Inferior parietal cortex (tissue), 1 donor: ENCODE measurements at regions not wholly inside any gene's neighbourhood (a gene's known extent, or its start where the extent isn't known, plus 50 kb on each side); places are given as distances from the start of the nearest gene placed in this dataset.
"Not testable (repeated sequence)": the region's sequence is repeated elsewhere in the genome, so short reads cannot be mapped to it uniquely, and the experiment has no call there.

Experiments
- DNase-seq: peaks from one replicate; pipeline ENCODE4 v3.0.0-alpha.2; 2016; ENCODE audit errors: extremely low spot score

DNA sequence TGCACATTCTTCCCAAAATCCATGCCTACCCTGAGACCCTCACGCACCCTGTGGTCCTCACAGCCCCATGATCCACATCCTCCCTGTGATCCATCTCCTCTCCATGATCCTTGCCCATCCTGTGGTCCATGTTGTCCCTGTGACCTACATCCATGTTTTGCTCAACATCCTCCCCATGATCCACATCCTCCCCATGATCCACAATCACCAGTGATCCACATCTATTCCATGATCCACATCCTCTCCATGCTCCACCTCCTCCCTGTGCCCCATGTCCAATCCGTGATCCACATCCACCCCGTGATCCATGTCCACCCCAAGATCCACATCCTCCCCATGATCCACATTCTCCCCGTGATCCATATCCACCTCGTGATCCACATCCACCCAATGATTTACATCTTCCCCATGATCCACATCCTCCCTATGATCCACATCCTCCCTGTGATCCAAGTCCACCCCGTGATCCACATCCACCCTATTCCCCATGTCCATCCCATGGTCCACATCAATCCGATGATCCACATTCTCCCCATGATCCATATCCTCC is 281.2 kb downstream of the MYCN start:
- DNase-seq, result no peak

GRCh38 chr2:16219292-16219975 is 279.1 kb downstream of the MYCN start:
- no peak for DNase-seq

DNA sequence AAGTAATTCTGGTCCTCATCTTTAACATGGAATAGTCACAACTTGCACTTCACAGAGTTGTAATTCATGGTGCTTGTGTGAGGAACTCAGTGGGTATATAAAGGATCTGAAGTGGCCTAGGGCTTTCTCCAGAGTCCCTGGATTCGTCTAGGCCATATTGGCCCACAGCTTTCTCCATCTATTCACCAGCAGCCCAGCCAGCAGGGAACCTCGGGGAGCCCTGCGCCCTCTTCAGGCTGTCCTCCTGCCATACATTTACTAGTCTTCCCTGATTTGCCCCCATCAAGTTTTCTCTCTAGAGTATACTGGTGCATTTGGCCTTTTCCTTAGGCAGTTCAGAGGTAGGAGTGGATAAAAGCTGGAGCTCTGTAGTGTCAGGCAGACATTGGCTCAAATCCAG is 278.3 kb downstream of the MYCN start:
- peak; percentile 9 for DNase-seq

- DNase-seq, result no peak
Observed at GRCh38 chr2:16218161-16218560, 277.8 kb downstream of the MYCN start.

GRCh38 chr2:16217741-16218140 is 277.4 kb downstream of the MYCN start:
- not testable (repeated sequence) for DNase-seq

DNA sequence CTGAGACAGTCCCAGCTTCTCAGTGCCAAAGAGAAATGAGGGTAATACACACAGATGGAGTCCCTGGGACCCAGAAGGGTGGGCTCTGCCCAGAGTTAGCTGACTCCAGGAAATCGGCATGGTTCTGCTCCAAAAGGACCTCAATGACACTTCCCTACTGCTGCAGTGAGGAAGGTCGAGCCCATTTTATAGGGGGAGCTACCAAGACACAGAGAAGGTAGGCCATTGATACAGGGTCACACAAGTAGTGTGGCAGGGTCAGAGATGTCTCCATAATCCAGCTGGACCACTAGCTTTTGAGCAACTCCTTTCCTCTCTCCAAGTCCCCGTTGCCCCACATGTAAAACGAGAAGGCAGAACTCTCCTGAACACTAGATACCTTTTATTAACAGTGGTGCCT is 276.9 kb downstream of the MYCN start:
- DNase-seq, result no peak

DNA sequence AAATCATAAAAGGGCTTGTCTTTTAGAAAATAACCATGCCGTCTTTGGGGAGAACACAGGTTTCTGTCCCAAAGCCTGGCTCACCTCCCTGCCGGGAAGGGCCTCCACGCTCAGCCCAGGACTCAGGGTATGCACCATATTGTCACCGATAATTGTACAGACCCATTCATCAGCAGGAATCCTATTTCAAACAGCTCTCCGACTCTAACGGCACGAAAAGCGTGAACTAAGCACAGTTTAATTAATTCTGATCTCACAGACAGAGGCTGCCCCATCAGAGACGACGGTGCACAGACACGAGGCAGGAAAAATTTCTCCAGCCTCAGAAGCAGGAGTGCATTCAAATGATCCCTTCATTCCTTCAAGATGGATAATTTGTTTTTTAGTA is 276.2 kb downstream of the MYCN start:
- DNase-seq, result no peak

DNA sequence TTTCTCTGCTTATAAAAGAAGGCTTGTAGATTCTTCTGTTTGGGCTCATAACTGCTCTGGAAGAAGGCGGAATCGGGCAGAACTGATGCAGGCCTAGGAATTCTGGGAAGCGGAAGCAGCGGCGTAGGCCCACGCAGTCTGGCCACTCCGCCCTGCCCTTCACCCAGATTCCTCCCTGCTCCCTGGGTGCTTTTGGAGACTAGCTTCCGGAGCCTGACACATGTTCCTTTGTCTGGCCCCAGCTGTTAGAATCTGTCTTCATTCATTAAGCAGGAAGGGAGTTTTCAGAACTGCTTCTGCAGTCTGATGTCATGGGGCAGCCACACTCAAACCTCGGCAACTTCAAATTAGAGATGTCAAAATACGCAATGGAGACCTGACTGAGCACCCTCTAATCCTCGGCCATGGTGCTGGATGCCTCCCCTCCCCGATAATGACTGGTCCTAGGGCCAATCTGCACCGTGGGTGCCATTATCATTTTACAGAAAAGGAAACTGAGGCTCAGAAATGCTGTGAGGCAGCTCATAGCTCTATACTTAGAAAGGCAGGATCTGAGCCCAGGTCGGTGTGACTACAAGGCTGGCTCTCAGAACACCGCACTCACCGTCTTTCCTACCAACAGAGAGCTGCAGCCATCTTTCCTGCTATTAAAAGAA is 275.7 kb downstream of the MYCN start:
- no peak for DNase-seq

DNA sequence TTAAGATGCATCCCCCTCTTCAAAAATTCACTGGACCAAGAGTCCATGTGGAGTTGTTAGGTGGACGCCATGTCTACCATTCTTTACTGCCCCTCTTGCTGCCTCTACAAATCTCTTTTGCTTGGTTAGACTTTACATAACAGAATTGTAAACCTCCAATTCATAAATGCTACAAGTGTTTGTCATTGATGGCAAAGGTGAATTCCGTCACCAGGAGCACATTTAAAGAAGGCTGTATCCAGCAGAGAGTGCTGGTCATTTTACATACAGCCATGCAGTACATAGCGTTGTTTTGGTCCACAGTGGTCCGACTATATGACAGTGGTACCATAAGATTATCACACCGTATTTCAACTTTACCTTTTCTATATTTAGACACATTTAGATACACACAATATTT is 274.5 kb downstream of the MYCN start:
- DNase-seq, result no peak

DNA sequence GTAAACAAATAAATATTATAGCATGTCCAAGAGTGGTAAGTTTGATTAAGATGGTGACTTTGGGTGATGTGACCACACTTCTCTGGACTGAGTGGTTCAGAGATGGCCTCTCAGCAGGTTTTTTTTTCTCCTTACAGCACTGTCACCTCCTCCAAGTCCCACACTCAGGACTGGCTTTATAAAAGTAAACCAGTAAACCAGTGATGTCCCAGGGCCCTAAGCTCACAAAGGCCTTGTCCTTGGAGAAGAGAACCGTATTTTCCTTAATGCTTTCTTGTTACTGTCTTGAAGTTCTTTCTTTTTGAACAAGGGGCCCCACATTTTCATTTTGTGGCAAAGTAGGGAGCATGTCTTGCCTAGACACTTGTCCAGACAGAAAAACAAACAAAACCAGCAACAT is 274.0 kb downstream of the MYCN start:
- DNase-seq, result no peak

- DNase-seq, result no peak
Observed at GRCh38 chr2:16212321-16212720, 272.0 kb downstream of the MYCN start.

DNA sequence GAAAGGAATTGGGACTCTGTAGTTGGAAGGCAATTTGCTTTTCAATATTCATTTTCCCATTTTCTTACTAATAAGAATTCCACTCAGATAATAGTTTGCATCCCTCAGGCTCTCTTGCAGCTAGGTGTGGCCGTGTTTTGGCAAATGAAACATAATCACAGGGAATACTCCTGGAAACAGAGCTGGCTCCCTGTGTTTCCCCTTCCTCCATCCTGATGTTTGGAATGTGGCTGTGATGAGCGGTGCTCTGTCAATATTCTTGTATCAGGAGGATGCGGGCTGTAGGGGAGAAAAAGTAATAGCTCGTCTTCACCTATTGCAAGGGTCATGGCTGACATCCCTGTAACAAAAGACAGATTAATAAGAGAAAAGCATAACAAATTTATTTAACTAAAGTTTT is 271.0 kb downstream of the MYCN start:
- no peak for DNase-seq

DNA sequence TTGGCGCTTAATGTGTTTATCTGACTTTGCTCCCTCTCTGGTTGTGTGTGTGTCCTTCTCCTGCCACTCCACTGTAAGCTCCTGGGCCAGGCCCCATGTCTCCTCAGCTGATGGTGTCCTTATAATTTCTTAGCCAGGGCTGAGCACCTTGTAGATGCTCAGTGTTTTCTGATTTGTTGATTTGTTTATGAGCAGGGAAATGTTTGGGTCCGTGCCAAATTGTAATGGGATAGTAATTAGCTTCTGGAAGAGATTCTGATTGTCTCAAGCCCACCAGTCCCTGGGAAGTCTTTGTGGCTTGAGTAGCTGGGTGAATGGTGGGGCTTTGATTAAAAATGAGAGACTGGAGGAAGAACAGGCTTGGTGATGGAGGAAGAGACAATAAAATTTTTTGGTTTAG is 270.5 kb downstream of the MYCN start:
- DNase-seq, result no peak

- no peak for DNase-seq
Observed at GRCh38 chr2:16209799-16210198, 269.4 kb downstream of the MYCN start.

DNA sequence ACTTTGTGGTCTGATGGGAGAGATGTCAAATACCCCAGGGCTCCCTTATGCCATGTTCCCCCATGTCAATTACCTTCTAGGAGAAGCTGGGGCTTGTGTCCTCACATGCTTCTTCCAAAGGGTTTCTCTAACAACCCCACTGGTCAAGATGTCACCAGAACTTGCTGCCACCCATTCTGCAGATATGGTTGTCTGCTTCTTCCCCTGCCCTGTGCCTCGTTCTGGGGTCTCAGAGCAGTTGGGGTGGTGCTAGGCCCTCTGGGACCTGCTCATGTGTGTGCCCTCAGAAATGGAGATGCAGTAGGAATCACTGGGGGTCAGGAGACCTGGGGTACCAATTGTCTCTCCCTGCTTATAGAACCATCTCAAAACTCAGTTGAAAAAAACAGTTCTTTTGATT is 268.6 kb downstream of the MYCN start:
- no peak for DNase-seq

- no peak for DNase-seq
Observed at GRCh38 chr2:16208241-16208797, 268.0 kb downstream of the MYCN start.

GRCh38 chr2:16207611-16208010 is 267.3 kb downstream of the MYCN start:
- no peak for DNase-seq

GRCh38 chr2:16207151-16207550 is 266.8 kb downstream of the MYCN start:
- DNase-seq, result no peak

DNA sequence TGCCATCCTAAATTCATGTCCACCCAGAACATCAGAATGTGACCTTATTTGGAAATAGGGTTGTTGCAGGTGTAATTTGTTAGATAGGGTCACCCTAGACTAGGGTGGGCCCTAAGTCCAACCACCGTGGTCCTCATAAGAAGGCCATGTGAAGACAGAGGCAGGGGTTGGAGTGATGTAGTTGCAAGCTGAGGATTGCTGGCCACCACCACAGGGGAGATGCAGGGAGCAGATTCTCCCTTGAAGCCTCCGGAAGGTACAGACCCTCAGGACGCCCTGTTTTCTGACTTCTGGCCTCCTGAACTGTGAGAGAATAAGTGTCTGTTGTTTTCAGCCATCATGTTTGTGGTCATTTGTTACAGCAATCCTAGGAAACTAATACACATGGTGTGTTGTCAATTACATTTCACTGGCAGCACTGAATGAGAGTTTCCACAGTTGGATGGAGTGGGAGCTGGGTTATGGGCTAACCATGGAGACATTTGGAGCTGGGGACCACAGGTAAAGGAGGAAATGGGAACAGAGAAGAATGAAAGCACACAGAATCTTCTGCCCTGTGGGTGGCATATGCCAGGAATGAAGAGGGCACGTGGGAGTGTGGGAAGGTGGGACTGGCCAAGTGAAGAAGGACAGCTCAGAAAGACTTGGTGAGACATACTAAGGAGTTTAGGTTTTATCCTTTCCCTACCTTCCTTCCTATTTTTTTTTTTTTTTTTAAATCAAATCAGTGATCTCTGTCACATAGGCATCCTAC is 266.0 kb downstream of the MYCN start:
- no peak for DNase-seq

GRCh38 chr2:16205631-16206030 is 265.3 kb downstream of the MYCN start:
- no peak for DNase-seq

DNA sequence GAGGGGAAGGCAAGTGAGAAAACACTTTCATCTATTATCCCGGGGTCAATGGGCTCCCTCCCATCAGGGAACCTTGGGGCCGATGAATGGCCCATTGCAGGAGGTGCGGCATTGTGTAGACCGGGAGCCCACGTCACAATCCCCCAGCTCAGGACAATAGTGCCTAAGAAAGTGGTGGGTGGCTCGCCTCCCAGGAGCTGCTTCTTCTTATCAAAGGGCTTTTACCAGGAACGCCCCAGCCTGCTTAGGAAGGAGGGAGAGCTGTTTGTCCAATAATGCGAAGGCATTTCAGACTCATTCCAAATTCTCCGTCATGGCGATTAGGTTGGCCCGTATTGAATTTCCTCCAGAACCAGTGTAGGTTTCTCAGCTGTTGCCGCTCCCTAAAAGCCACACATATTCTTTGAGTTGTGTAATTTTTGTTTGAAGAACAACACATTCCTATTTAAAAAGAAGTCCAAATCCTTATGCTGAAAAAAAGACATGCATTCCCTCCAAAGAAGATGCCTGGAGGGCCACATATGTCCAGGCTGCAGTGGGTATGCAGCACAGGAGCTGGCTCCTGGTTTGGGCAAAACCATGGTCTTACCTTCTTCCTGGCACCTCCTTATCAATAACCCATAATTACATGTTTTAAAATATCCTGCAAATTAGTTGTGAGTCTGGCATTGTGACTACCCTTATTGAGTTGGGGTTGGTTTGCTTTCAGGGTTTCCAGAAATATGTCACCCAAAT is 264.7 kb downstream of the MYCN start:
- DNase-seq, result no peak

DNA sequence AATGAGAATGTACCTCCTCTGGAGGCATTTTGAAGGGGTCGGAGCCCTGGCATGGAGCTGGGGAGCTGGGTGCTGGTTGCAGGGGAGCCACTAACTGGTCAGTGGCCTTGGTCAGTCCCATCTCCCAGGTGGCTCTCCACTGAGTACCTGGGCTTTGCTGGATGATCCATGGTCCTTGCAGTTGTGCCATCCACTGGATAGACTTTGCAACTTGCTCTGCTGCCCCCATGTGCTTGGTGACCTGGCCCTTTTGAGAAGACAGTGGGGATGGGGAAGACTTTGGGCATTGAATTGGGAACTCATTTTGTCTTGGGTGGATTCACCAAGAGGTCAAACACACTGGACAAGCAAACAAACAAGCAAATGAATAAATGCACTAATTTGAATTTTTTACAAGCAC is 263.9 kb downstream of the MYCN start:
- DNase-seq, result no peak
